H9 (cell line): ENCODE measurements at regions not wholly inside any gene's neighbourhood (a gene's known extent, or its start where the extent isn't known, plus 50 kb on each side); places are given as distances from the start of the nearest gene placed in this dataset.

Source experiments
- DNase-seq: peaks from one replicate; pipeline ENCODE4 v3.0.0-alpha.2; 2017
- H2AFZ ChIP-seq: one replicate; pipeline ENCODE4 v1.6.1; 2013; ENCODE audit warnings: mild to moderate bottlenecking, low read length, control low read depth, moderate library complexity
- H2AK5ac ChIP-seq: 2 replicates; pipeline ENCODE4 v1.6.1; 2013; ENCODE audit warnings: low read length, control low read depth, mixed read lengths; ENCODE audit not compliant: insufficient read length
- H2BK120ac ChIP-seq: one replicate; pipeline ENCODE4 v1.6.1; 2013; ENCODE audit warnings: low read depth, mild to moderate bottlenecking, low read length, control low read depth, inconsistent platforms; ENCODE audit not compliant: poor library complexity, severe bottlenecking
- H2BK12ac ChIP-seq: 2 replicates; pipeline ENCODE4 v1.6.1; 2013; ENCODE audit warnings: low read length, control low read depth, mixed read lengths, low read depth; ENCODE audit not compliant: insufficient read length
- H2BK15ac ChIP-seq: 2 replicates; pipeline ENCODE4 v1.6.1; 2013; ENCODE audit warnings: low read depth, low read length, control low read depth
- H2BK20ac ChIP-seq: one replicate; pipeline ENCODE4 v1.6.1; 2013; ENCODE audit warnings: low read depth, mild to moderate bottlenecking, low read length, control low read depth, inconsistent platforms; ENCODE audit not compliant: poor library complexity, severe bottlenecking
- H2BK5ac ChIP-seq: 2 replicates; pipeline ENCODE4 v1.6.1; 2013; ENCODE audit warnings: low read length, control low read depth, mixed read lengths; ENCODE audit not compliant: insufficient read length
- H3K14ac ChIP-seq: 2 replicates; pipeline ENCODE4 v1.6.1; 2013; ENCODE audit warnings: low read length, control low read depth; ENCODE audit not compliant: insufficient read depth
- H3K18ac ChIP-seq: 2 replicates; pipeline ENCODE4 v1.6.1; 2013; ENCODE audit warnings: low read depth, mild to moderate bottlenecking, mixed read lengths, low read length, control low read depth; ENCODE audit not compliant: insufficient read length
- H3K23ac ChIP-seq: 2 replicates; pipeline ENCODE4 v1.6.1; 2013; ENCODE audit warnings: low read length, control low read depth, mixed read lengths, low read depth; ENCODE audit not compliant: insufficient read length
- H3K23me2 ChIP-seq: 2 replicates; pipeline ENCODE4 v1.6.1; 2013; ENCODE audit warnings: low read depth, mild to moderate bottlenecking, mixed read lengths, low read length, control low read depth; ENCODE audit not compliant: insufficient read length, poor library complexity, severe bottlenecking
- H3K27ac ChIP-seq: 2 replicates; pipeline ENCODE4 v1.5.1; 2013; ENCODE audit warnings: low read length, control low read depth, mixed read lengths, low read depth; ENCODE audit not compliant: insufficient read length
- H3K27me3 ChIP-seq: 2 replicates; pipeline ENCODE4 v1.6.1; 2013; ENCODE audit warnings: low read length, control low read depth, inconsistent platforms; ENCODE audit not compliant: insufficient read depth
- H3K4ac ChIP-seq: 2 replicates; pipeline ENCODE4 v1.6.1; 2013; ENCODE audit warnings: low read depth, mild to moderate bottlenecking, control low read depth, inconsistent platforms, low read length, moderate library complexity
- H3K4me1 ChIP-seq: 2 replicates; pipeline ENCODE4 v1.6.1; 2013; ENCODE audit warnings: low read length, control low read depth, inconsistent platforms; ENCODE audit not compliant: insufficient read depth
- H3K4me2 ChIP-seq: 2 replicates; pipeline ENCODE4 v1.6.1; 2013; ENCODE audit warnings: low read length, control low read depth, mixed read lengths; ENCODE audit not compliant: insufficient read length, insufficient read depth
- H3K56ac ChIP-seq: 2 replicates; pipeline ENCODE4 v1.6.1; 2013; ENCODE audit warnings: low read depth, mild to moderate bottlenecking, mixed read lengths, low read length, control low read depth; ENCODE audit not compliant: insufficient read length
- H3K79me1 ChIP-seq: 2 replicates; pipeline ENCODE4 v1.6.1; 2013; ENCODE audit warnings: low read depth, mild to moderate bottlenecking, moderate library complexity, low read length, control low read depth, inconsistent platforms; ENCODE audit not compliant: insufficient read depth, poor library complexity, severe bottlenecking
- H3K79me2 ChIP-seq: 2 replicates; pipeline ENCODE4 v1.6.1; 2013; ENCODE audit warnings: low read length, control low read depth, inconsistent platforms; ENCODE audit not compliant: insufficient read depth
- H3K9ac ChIP-seq: 2 replicates; pipeline ENCODE4 v1.6.1; 2013; ENCODE audit warnings: low read length, control low read depth, mixed read lengths; ENCODE audit not compliant: insufficient read length; ENCODE audit errors: extremely low read depth
- H3K9me3 ChIP-seq: one replicate; pipeline ENCODE4 v1.6.1; 2013; ENCODE audit warnings: low read depth, low read length, inconsistent platforms; ENCODE audit not compliant: control insufficient read depth
- H3T11ph ChIP-seq: one replicate; pipeline ENCODE4 v1.6.1; 2013; ENCODE audit warnings: mild to moderate bottlenecking, low read length, control low read depth, inconsistent platforms
- H4K20me1 ChIP-seq: one replicate; pipeline ENCODE4 v1.6.1; 2013; ENCODE audit not compliant: control insufficient read depth, insufficient read length, insufficient read depth
- H4K5ac ChIP-seq: 2 replicates; pipeline ENCODE4 v1.6.1; 2013; ENCODE audit warnings: low read depth, mild to moderate bottlenecking, mixed read lengths, low read length, control low read depth; ENCODE audit not compliant: insufficient read length
- H4K8ac ChIP-seq: replicated peaks from 2 replicates; pipeline ENCODE4 v1.6.1; 2013; ENCODE audit warnings: low read length, control low read depth, mixed read lengths, low read depth; ENCODE audit not compliant: insufficient read length
- H4K91ac ChIP-seq: 2 replicates; pipeline ENCODE4 v1.6.1; 2013; ENCODE audit warnings: low read depth, mild to moderate bottlenecking, moderate library complexity, mixed read lengths, low read length, control low read depth; ENCODE audit not compliant: insufficient read length
- H3K27ac Mint-ChIP-seq, 3 experiments: 2 replicates in 2 of 3; 3 replicates in 1 of 3; pipeline ENCODE4 v1.8.0; 2020 to 2021; ENCODE audit warnings: mixed read lengths in 3 of 3, mild to moderate bottlenecking in 1 of 3, moderate library complexity in 1 of 3
- H3K27me3 Mint-ChIP-seq: 2 replicates; pipeline ENCODE4 v1.8.0; 2021; ENCODE audit warnings: low read depth, mild to moderate bottlenecking, moderate library complexity, mixed read lengths
- H3K36me3 Mint-ChIP-seq, 3 experiments: 2 replicates in 2 of 3; 3 replicates in 1 of 3; pipeline ENCODE4 v1.8.0; 2020 to 2021; ENCODE audit warnings: low read depth in 3 of 3, mixed read lengths in 3 of 3; ENCODE audit not compliant: insufficient read depth in 1 of 3
- H3K4me1 Mint-ChIP-seq, 2 experiments: 2 replicates each; pipeline ENCODE4 v1.8.0; 2020; ENCODE audit warnings: mixed read lengths in 2 of 2
- H3K4me3 Mint-ChIP-seq, 2 experiments: 2 replicates in 1 of 2; 3 replicates in 1 of 2; pipeline ENCODE4 v1.8.0; 2020 to 2021; ENCODE audit warnings: mild to moderate bottlenecking in 2 of 2, mixed read lengths in 2 of 2, moderate library complexity in 1 of 2
- H3K9me3 Mint-ChIP-seq, 2 experiments: 2 replicates in 1 of 2; 3 replicates in 1 of 2; pipeline ENCODE4 v1.8.0; 2020; ENCODE audit warnings: mild to moderate bottlenecking in 2 of 2, mixed read lengths in 2 of 2, moderate library complexity in 1 of 2
- WGBS: extraction: QIAGEN DNeasy Blood & Tissue Kit; methylation state at CpG from one replicate; pipeline ENCODE4 v1.1.7; 2013; ENCODE audit warnings: missing lambda C conversion rate, low lambda C conversion rate, mixed read lengths; ENCODE audit not compliant: insufficient read length; ENCODE audit errors: extremely low coverage; 5-methylcytosine and 5-hydroxymethylcytosine counted together
- TF ChIP-seq, protein P1 (sequence below): fragments of 200-600 bp; sonication (generic); conservative IDR thresholded peaks from 3 replicates; pipeline ENCODE4 v1.8.0; 2021; ENCODE audit warnings: antibody characterized with exemption, mild to moderate bottlenecking

DNA sequence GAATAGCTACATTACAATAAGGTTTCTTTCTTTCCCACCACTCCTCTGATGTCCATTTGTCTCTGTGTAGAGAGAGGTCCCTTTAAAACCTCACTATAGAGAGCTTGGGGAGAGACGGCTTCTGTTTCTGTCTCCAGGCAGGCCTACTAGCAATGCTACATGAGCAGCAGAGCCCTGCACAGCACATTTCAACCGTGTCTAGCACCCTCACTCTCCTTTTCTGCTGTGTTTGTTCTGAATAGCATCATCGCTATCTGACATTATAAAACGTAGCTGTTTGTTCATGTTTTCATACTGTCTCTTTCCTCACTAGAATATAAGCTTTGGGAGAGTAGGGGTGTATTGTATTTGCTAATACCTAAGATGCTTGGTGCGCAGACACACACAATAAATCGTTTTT lies 487.8 kb upstream of the DPP6 start:
- Mint-ChIP-seq H3K9me3 (peaks cover 89 to 97% of the 10 kb centered on the region in 2 experiments), H3K36me3 (peaks cover 8 to 32% (median 18%) of the 10 kb centered on the region in 3 experiments; a peak in 6 of 7 replicates)
- no peak overlapping the region for H2AFZ ChIP-seq

More for the DNA sequence above, 487.8 kb upstream of the DPP6 start:
- Histone ChIP-seq H4K5ac (no peak overlapping the region), H4K8ac (no peak overlapping the region), H3K14ac (no peak overlapping the region), H3K9ac (no peak overlapping the region), H3K4me2 (no peak overlapping the region), H3K18ac (no peak overlapping the region), H3K9me3 (peaks cover 17% of the 10 kb centered on the region), H3K4ac (no peak overlapping the region), H2BK15ac (no peak overlapping the region), H3K23ac (no peak overlapping the region), H3K79me2 (no peaks in the 10 kb centered on the region), H2BK20ac (no peak overlapping the region), H3K4me1 (no peaks in the 10 kb centered on the region), H2BK12ac (no peak overlapping the region), H3K23me2 (no peaks in the 10 kb centered on the region), H3K27ac (no peak overlapping the region), H3K79me1 (no peaks in the 10 kb centered on the region), H3K56ac (no peak overlapping the region), H4K91ac (no peak overlapping the region), H2BK120ac (no peak overlapping the region), H2BK5ac (no peak overlapping the region), H2AK5ac (no peak overlapping the region), H4K20me1 (no peaks in the 10 kb centered on the region), H3K27me3 (peaks cover 2% of the 10 kb centered on the region; the same call in 1 of the 2 replicates), H3T11ph (no peak overlapping the region)
- Mint-ChIP-seq H3K4me3 (no peak overlapping the region), H3K4me1 (no peaks in the 10 kb centered on the region), H3K27ac (no peak overlapping the region), H3K27me3 (peaks cover 2% of the 10 kb centered on the region; the same call in 1 of the 2 replicates)
- WGBS: no CpG with 5 or more reads among the region's 6 CpGs
- TF ChIP-seq, protein P1, sequence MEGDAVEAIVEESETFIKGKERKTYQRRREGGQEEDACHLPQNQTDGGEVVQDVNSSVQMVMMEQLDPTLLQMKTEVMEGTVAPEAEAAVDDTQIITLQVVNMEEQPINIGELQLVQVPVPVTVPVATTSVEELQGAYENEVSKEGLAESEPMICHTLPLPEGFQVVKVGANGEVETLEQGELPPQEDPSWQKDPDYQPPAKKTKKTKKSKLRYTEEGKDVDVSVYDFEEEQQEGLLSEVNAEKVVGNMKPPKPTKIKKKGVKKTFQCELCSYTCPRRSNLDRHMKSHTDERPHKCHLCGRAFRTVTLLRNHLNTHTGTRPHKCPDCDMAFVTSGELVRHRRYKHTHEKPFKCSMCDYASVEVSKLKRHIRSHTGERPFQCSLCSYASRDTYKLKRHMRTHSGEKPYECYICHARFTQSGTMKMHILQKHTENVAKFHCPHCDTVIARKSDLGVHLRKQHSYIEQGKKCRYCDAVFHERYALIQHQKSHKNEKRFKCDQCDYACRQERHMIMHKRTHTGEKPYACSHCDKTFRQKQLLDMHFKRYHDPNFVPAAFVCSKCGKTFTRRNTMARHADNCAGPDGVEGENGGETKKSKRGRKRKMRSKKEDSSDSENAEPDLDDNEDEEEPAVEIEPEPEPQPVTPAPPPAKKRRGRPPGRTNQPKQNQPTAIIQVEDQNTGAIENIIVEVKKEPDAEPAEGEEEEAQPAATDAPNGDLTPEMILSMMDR: no peak
- DNase-seq: no peak
